ENCODE measurements at regions not wholly inside any gene's neighbourhood (a gene's known extent, or its start where the extent isn't known, plus 50 kb on each side); places are given as distances from the start of the nearest gene placed in this dataset.

DNA sequence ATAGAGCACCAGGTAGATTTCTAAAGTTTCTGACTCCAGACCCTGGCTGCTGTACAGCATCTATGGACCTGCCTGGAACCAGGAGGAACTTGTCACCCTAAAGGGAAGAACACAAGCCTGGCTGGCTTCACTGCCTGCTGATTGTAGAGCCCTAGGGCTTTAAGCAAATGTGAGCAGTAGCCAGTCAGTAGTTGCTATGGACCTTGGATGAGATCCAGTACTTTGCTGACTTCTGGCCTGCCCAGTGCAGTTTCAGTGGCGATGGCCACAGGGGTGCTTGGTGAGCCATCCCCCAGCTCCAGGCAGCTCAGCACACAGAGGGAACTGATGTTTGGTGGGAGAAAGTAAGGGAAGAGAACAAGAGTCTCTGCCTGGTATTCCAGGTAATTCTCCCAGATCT lies 68.4 kb downstream of the ATP6V1G3 start (continued):
- TF ChIP-seq, protein P1, sequence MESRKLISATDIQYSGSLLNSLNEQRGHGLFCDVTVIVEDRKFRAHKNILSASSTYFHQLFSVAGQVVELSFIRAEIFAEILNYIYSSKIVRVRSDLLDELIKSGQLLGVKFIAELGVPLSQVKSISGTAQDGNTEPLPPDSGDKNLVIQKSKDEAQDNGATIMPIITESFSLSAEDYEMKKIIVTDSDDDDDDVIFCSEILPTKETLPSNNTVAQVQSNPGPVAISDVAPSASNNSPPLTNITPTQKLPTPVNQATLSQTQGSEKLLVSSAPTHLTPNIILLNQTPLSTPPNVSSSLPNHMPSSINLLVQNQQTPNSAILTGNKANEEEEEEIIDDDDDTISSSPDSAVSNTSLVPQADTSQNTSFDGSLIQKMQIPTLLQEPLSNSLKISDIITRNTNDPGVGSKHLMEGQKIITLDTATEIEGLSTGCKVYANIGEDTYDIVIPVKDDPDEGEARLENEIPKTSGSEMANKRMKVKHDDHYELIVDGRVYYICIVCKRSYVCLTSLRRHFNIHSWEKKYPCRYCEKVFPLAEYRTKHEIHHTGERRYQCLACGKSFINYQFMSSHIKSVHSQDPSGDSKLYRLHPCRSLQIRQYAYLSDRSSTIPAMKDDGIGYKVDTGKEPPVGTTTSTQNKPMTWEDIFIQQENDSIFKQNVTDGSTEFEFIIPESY (IDR thresholded peaks at IDR 0.05; ENCODE audit: extremely low read depth, insufficient replicate concordance, low read length), result no peak
- TF ChIP-seq POLR2AphosphoS5 (IDR thresholded peaks at IDR 0.05; ENCODE audit: low read depth, low read length), result no peak

DNA sequence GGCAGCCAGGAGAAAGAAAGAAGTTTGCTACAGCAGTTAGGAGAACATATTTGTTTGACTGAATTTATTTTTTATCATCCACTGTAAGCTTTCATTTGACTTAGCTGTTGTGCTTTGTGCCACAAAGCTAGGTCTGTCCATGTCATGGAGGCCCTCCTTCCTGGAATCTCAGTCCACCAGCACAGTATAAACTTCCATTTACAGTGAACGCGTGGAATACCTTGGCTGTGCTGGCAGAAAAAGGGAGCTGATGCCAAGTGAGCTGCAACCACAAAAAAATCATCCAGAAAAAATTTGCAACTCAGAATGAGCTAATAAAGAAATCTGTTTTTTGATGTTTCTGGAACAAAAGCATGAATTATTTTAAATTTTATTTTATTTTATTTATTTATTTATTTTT lies 72.6 kb downstream of the ATP6V1G3 start:
- H2AFZ ChIP-seq (ENCODE audit: low read depth, low read length, poor library complexity, severe bottlenecking), result no peak overlapping the region
- H3K27me3 ChIP-seq (ENCODE audit: insufficient read depth, low read length), result no peaks in the 10 kb centered on the region
- H3K27ac ChIP-seq (ENCODE audit: low read depth, low read length), result no peak overlapping the region
- no peak overlapping the region for H3K9ac ChIP-seq (ENCODE audit: low read length)
- H3K36me3 ChIP-seq (ENCODE audit: control insufficient read depth in 1 of 2, insufficient read depth in 2 of 2, low read length in 2 of 2), result no peaks in the 10 kb centered on the region
- no peaks in the 10 kb centered on the region for H4K20me1 ChIP-seq (ENCODE audit: insufficient read depth)
- no peaks in the 10 kb centered on the region for H3K4me1 ChIP-seq (ENCODE audit: control insufficient read depth in 1 of 2, insufficient read depth in 2 of 2, low read length in 2 of 2)
- no peak overlapping the region for H3K4me2 ChIP-seq (ENCODE audit: low read length)
- no peaks in the 10 kb centered on the region for H3K9me3 ChIP-seq (ENCODE audit: control insufficient read depth in 1 of 2, insufficient read depth in 1 of 2, low read depth in 1 of 2, low read length in 2 of 2)
- TF ChIP-seq TCF7L2 (IDR thresholded peaks at IDR 0.05; ENCODE audit: borderline replicate concordance, extremely low read depth, insufficient read depth, insufficient read length) (no peak), SP1 (IDR thresholded peaks at IDR 0.05; ENCODE audit: low read depth) (no peak)
- DNase-seq (ENCODE audit: low read depth, low spot score) (no peak), ATAC-seq (no peak)
- intact Hi-C loops (cut with micrococcal nuclease), result loop anchor here (5.0 to 10.0 kb wide), 7 partner anchors 219 to 1141 kb away; no protein-coding TSS in a partner anchor
- ChIA-PET CTCF (interaction anchor here (1.2 kb wide), 1 partner anchor 379 kb away, joined by 8 read pairs; no protein-coding TSS in a partner anchor), POLR2A (no interaction called here), RAD21 (ENCODE audit: low non-redundant PET in 1 of 2, low total read pairs in 2 of 2, uncharacterized antibody in 2 of 2, unreplicated experiment in 2 of 2) (no interaction called here)
- no TSS peak for BruUV-seq (replicated peaks)
- no peaks in the 10 kb centered on the region for H3K9me2 ChIP-seq (ENCODE audit: insufficient read depth)
- no peaks in the 10 kb centered on the region for H3K79me2 ChIP-seq (ENCODE audit: insufficient read depth, low read length)
- H3K4me3 ChIP-seq (replicated peaks in 1 of 2; ENCODE audit: low read depth in 1 of 2, low read length in 2 of 2), result no peak overlapping the region

- Histone ChIP-seq H3K27me3 (ENCODE audit: insufficient read depth, low read length) (no peaks in the 10 kb centered on the region), H3K9ac (ENCODE audit: low read length) (no peak overlapping the region), H3K4me1 (ENCODE audit: control insufficient read depth in 1 of 2, insufficient read depth in 2 of 2, low read length in 2 of 2) (no peaks in the 10 kb centered on the region), H2AFZ (ENCODE audit: low read depth, low read length, poor library complexity, severe bottlenecking) (no peak overlapping the region), H3K4me2 (ENCODE audit: low read length) (no peak overlapping the region), H4K20me1 (ENCODE audit: insufficient read depth) (no peaks in the 10 kb centered on the region), H3K4me3 (replicated peaks in 1 of 2; ENCODE audit: low read depth in 1 of 2, low read length in 2 of 2) (no peak overlapping the region), H3K9me2 (ENCODE audit: insufficient read depth) (no peaks in the 10 kb centered on the region), H3K36me3 (ENCODE audit: control insufficient read depth in 1 of 2, insufficient read depth in 2 of 2, low read length in 2 of 2) (no peaks in the 10 kb centered on the region), H3K27ac (ENCODE audit: low read depth, low read length) (no peak overlapping the region), H3K9me3 (ENCODE audit: control insufficient read depth in 1 of 2, insufficient read depth in 1 of 2, low read depth in 1 of 2, low read length in 2 of 2) (no peaks in the 10 kb centered on the region), H3K79me2 (ENCODE audit: insufficient read depth, low read length) (no peaks in the 10 kb centered on the region)
- DNase-seq (ENCODE audit: low read depth, low spot score) (no peak), ATAC-seq (no peak)
- no TSS peak for BruUV-seq (replicated peaks)
- no peak for TF ChIP-seq TCF7L2 (IDR thresholded peaks at IDR 0.05; ENCODE audit: borderline replicate concordance, extremely low read depth, insufficient read depth, insufficient read length)
- TF ChIP-seq, protein P2, sequence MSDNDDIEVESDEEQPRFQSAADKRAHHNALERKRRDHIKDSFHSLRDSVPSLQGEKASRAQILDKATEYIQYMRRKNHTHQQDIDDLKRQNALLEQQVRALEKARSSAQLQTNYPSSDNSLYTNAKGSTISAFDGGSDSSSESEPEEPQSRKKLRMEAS (IDR thresholded peaks at IDR 0.05), result no peak
- ChIA-PET POLR2A (interaction anchor here (0.6 kb wide), 1 partner anchor 167 kb away, joined by 3 read pairs; no protein-coding TSS in a partner anchor), RAD21 (ENCODE audit: low non-redundant PET in 1 of 2, low total read pairs in 2 of 2, uncharacterized antibody in 2 of 2, unreplicated experiment in 2 of 2) (no interaction called here), CTCF (interaction anchor here (1.2 kb wide), 2 partner anchors 311 to 379 kb away, joined by 3 to 8 read pairs; no protein-coding TSS in a partner anchor)
- intact Hi-C loops (cut with micrococcal nuclease), result loop anchor here (5.0 to 10.0 kb wide), 7 partner anchors 220 to 1140 kb away; no protein-coding TSS in a partner anchor
These were observed 73.1 kb downstream of the ATP6V1G3 start for GRCh38 chr1:198467342-198467741.
